ENCODE measurements at regions not wholly inside any gene's neighbourhood (a gene's known extent, or its start where the extent isn't known, plus 50 kb on each side); places are given as distances from the start of the nearest gene placed in this dataset.

DNA sequence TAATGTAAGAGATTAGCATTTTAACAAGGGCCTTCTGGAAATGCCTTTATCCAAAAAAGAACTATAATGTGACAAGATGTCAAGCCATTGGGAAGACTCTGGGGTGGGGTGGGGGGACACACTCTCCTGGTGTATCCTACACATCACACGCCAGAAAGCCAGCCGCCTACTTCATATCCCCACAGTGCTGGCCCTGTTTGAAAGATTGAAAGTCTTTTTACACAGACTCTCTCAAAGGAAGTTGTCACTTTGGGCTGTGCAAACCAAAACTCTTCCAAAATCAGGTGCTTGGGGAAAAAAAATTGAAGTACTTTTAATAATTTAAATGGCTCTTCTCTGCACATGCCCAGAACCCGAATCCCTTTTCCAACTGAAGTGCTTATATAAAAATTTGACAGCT is 666.7 kb downstream of the BCL11A start:
- DNase-seq (ENCODE audit: low read depth) = no peak
- TF ChIP-seq, protein P1, sequence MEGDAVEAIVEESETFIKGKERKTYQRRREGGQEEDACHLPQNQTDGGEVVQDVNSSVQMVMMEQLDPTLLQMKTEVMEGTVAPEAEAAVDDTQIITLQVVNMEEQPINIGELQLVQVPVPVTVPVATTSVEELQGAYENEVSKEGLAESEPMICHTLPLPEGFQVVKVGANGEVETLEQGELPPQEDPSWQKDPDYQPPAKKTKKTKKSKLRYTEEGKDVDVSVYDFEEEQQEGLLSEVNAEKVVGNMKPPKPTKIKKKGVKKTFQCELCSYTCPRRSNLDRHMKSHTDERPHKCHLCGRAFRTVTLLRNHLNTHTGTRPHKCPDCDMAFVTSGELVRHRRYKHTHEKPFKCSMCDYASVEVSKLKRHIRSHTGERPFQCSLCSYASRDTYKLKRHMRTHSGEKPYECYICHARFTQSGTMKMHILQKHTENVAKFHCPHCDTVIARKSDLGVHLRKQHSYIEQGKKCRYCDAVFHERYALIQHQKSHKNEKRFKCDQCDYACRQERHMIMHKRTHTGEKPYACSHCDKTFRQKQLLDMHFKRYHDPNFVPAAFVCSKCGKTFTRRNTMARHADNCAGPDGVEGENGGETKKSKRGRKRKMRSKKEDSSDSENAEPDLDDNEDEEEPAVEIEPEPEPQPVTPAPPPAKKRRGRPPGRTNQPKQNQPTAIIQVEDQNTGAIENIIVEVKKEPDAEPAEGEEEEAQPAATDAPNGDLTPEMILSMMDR (IDR thresholded peaks at IDR 0.05; ENCODE audit: low read depth, low read length, missing control alignments) = no peak
- H3K4me3 ChIP-seq (ENCODE audit: low read depth, low read length) = no peak overlapping the region

DNA sequence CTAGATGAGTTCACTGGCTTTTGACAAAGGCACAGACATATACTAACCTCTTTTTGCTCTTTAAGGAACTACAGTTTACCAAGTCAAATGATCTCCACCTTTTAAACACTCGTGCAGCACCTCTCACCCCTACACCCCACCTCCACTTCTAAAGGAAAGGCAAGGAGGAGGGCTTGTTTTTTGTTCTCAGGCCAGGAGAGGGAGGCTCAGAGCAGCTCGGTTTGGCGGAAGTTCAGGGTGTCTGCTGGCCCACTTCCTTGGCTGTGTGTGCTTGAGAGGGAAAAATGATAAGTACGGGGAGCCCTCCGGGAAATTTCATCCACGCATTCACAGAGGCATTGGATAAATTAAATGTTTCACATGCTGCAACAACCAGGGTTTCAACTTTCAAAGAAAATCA is 667.9 kb downstream of the BCL11A start:
- DNase-seq (ENCODE audit: low read depth) = no peak
- TF ChIP-seq, protein P1 (IDR thresholded peaks at IDR 0.05; ENCODE audit: low read depth, low read length, missing control alignments) = no peak
- H3K4me3 ChIP-seq (ENCODE audit: low read depth, low read length) = no peak overlapping the region

DNA sequence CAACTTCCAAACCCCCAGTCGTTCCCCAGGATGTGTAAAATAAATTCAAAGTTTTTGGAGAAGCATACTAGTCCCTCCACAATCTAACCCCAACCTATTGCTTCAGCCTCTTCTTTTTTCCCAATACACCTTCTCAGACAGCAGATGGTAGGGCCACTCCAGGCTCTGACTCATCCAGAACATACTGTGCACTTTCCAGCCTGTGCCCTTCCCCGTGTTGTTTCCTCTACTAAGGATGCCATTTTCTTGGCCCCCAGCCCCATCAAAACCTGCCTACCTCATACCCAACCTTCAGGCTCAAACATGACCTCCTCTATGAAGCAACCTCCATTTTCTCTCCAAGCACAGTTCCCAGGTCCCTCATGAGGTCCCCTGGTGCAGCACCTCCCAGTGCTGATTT is 669.3 kb downstream of the BCL11A start:
- H3K4me3 ChIP-seq (ENCODE audit: low read depth, low read length) = no peak overlapping the region

DNA sequence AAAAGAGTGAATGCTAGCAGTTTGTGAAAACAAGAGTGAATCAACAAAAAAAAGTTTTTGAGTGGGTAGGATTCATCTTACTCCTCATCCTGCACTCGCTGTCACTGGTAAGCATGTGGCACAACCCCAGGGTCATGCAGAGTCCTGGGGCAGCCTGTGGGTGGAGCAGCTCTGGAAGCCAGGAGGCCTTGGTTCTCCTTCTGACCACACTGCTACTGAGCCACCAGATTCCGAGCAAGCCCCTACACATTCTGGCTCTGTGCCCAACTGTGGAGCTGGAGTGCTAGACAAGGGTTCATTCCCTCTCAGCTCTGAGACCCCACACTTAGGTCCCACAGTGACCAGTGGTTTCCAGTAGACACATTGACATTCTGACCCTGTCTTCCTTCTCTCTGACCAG is 670.6 kb downstream of the BCL11A start:
- TF ChIP-seq, protein P1 (IDR thresholded peaks at IDR 0.05; ENCODE audit: low read depth, low read length, missing control alignments) = no peak
- DNase-seq (ENCODE audit: low read depth) = no peak
- no peak overlapping the region for H3K4me3 ChIP-seq (ENCODE audit: low read depth, low read length)

More for the DNA sequence above, 669.3 kb downstream of the BCL11A start:
- TF ChIP-seq, protein P1 (IDR thresholded peaks at IDR 0.05; ENCODE audit: low read depth, low read length, missing control alignments) = no peak
- no peak for DNase-seq (ENCODE audit: low read depth)

DNA sequence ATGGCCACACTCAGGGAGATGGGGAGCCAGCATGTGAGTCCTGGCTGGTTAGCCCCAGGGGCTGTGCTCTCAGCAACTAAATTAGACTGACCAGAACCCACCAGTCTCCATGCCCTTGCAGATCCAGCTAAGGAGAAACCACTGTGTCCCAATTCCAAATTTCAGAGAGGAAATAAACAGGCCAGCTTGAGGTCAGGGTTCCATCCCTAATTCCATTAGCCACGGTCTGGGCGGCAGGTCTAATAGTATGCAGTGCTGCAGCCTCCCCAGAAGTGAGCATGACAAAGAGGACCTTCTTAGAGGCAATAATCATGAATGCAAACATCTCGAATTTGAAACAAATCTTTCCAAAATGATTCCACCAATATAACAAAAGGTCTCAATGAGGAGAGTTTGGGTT is 671.2 kb downstream of the BCL11A start:
- H3K4me3 ChIP-seq (ENCODE audit: low read depth, low read length) = no peak overlapping the region
- DNase-seq (ENCODE audit: low read depth) = no peak
- TF ChIP-seq, protein P1 (IDR thresholded peaks at IDR 0.05; ENCODE audit: low read depth, low read length, missing control alignments) = no peak

DNA sequence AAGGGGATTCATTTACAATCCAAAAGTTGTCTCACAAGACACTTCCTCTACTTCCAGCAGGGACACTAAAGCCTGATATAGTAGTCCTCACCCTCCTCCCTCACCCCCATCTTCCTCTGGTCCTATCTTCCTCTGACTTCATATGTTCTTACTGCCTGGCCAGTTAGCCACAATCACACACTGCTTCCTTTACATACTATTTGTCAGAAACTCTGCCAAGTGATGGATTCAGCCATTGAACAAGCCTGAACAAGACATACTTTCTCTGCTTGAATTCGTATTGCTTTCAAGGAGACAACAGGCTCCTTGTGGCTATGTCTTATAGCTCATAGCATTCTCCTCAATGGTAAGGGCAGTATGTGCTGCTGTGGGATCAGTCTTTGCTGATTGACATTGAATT is 672.2 kb downstream of the BCL11A start:
- H3K4me3 ChIP-seq (ENCODE audit: low read depth, low read length) = no peak overlapping the region
- DNase-seq (ENCODE audit: low read depth) = no peak
- TF ChIP-seq, protein P1 (IDR thresholded peaks at IDR 0.05; ENCODE audit: low read depth, low read length, missing control alignments) = no peak

DNA sequence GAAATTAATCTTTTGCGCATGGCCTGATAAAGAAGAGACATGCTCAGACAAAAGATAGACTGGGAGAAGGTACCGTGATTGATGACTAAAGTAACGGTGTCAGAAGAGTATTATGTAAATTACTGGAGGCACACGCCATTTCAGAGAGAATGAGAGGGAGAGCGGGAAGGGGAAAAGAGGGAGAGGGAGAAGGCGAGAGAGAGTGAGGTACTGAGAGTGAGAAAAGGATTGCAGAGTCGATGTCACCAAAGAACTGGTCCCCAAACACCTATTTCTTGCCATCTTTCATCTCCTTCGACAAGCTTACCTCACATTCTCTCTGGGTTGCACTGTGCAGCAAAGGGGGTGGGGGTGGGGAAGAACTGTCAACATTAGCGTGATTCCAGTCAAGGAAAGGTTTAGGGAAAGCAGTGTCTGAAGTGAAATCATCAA is 673.7 kb downstream of the BCL11A start:
- no peak for DNase-seq (ENCODE audit: low read depth)
- TF ChIP-seq, protein P1 (IDR thresholded peaks at IDR 0.05; ENCODE audit: low read depth, low read length, missing control alignments) = no peak
- no peak overlapping the region for H3K4me3 ChIP-seq (ENCODE audit: low read depth, low read length)
